Right atrium auricular region (tissue), 2 donors: ENCODE measurements at regions not wholly inside any gene's neighbourhood (a gene's known extent, or its start where the extent isn't known, plus 50 kb on each side); places are given as distances from the start of the nearest gene placed in this dataset.

Experiments used
- DNase-seq: peaks from one replicate; pipeline ENCODE4 v3.0.0-alpha.2; 2019; ENCODE audit warnings: low spot score
- H3K27ac ChIP-seq, 2 donors: fragments of 200-600 bp; sonication (generic); 1 replicate in 1 of 2; 2 replicates in 1 of 2; pipeline ENCODE4 v1.5.1; 2016 to 2019
- H3K27me3 ChIP-seq, 2 donors: fragments of 200-600 bp; sonication (generic); one replicate each; pipeline versions ENCODE4 v1.5.1 to v1.6.0; 2017 to 2019
- H3K36me3 ChIP-seq: fragments of 200-600 bp; sonication (generic); one replicate; pipeline ENCODE4 v1.5.1; 2016
- H3K4me1 ChIP-seq, 2 donors: fragments of 200-600 bp; sonication (generic); one replicate each; pipeline versions ENCODE4 v1.5.1 to v1.6.0; 2017 to 2019
- H3K4me3 ChIP-seq, 2 donors: fragments of 200-600 bp; sonication (generic); 1 replicate in 1 of 2; 2 replicates in 1 of 2; pipeline ENCODE4 v1.5.1; 2017 to 2019; ENCODE audit warnings: mild to moderate bottlenecking in 1 of 2, moderate library complexity in 1 of 2
- H3K9me3 ChIP-seq, 2 donors: fragments of 200-600 bp; sonication (generic); one replicate each; pipeline ENCODE4 v1.5.1; 2019
- CTCF ChIP-seq, 2 donors: fragments of 200-600 bp; sonication (generic); IDR thresholded peaks; one replicate each; pipeline ENCODE4 v1.5.1; 2019; ENCODE audit warnings: antibody characterized with exemption in 2 of 2
- microRNA counts, 2 donors: library from miRNA; unstranded; fragments of <30 nt; microRNA quantifications; one replicate each; lab custom pipeline; 2016 to 2017
- microRNA-seq, 2 donors: library from miRNA; unstranded; fragments of <30 nt; microRNA quantifications; one replicate each; pipeline ENCODE4, GENCODE V29; 2016 to 2017; ENCODE audit warnings: borderline number of aligned reads in 2 of 2, borderline replicate concordance in 1 of 2

- Histone ChIP-seq H3K27me3 (no peaks in the 10 kb centered on the region), H3K36me3 (no peaks in the 10 kb centered on the region), H3K4me3 (no peak overlapping the region), H3K4me1 (no peaks in the 10 kb centered on the region), H3K27ac (no peak overlapping the region), H3K9me3 (peaks cover 0 to 10% of the 10 kb centered on the region in 2 donors)
- TF ChIP-seq CTCF (IDR thresholded peaks at IDR 0.05) = no peak
- no peak for DNase-seq
These were observed 52.3 kb upstream of the EDNRA start for GRCh38 chr4:147428583-147428982.

GRCh38 chr4:147430111-147430510, 50.8 kb upstream of the EDNRA start:
- H3K4me1 ChIP-seq = no peaks in the 10 kb centered on the region
- peaks cover 0 to 10% of the 10 kb centered on the region in 2 donors for H3K9me3 ChIP-seq
- no peak overlapping the region for H3K27ac ChIP-seq
- DNase-seq = no peak
- no peaks in the 10 kb centered on the region for H3K36me3 ChIP-seq
- no peak overlapping the region for H3K4me3 ChIP-seq
- H3K27me3 ChIP-seq = no peaks in the 10 kb centered on the region
- TF ChIP-seq CTCF (IDR thresholded peaks at IDR 0.05) = no peak

MicroRNA genes in the stretch of these regions (microRNA counts, 767-probe panel; counts per million panel counts)
- microRNA hsa-miR-548g-3p (lab: Ali Mortazavi, UCI) = 0 to 31.0 counts per million in 2 donors

Small RNA genes in the stretch of these regions (microRNA-seq; reads per million reads assigned to microRNA genes)
- 0 reads per million in 2 donors for gene MIR548G
